ENCODE measurements at regions not wholly inside any gene's neighbourhood (a gene's known extent, or its start where the extent isn't known, plus 50 kb on each side); places are given as distances from the start of the nearest gene placed in this dataset.

DNA sequence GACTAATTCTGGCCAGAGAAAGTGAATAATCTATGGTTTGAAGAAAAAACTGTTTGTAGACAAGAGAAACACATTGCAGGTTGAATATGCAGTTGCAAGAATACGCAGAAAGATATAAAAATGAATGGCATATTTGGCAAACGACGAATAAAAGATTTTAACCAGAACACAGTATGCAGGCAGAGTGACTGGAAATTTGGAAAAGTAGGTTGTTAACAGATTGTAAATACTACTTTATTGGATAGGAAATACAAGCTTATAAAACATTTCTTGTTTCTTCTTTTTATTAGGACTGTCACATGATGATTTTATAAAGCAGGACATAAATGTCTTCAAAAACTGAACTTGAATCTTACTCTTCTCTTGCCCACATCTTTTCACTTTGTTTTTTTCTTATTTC lies 573.3 kb upstream of the PBX1 start:
- TF ChIP-seq, protein P1, sequence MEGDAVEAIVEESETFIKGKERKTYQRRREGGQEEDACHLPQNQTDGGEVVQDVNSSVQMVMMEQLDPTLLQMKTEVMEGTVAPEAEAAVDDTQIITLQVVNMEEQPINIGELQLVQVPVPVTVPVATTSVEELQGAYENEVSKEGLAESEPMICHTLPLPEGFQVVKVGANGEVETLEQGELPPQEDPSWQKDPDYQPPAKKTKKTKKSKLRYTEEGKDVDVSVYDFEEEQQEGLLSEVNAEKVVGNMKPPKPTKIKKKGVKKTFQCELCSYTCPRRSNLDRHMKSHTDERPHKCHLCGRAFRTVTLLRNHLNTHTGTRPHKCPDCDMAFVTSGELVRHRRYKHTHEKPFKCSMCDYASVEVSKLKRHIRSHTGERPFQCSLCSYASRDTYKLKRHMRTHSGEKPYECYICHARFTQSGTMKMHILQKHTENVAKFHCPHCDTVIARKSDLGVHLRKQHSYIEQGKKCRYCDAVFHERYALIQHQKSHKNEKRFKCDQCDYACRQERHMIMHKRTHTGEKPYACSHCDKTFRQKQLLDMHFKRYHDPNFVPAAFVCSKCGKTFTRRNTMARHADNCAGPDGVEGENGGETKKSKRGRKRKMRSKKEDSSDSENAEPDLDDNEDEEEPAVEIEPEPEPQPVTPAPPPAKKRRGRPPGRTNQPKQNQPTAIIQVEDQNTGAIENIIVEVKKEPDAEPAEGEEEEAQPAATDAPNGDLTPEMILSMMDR (IDR thresholded peaks at IDR 0.05), result no peak
- TF ChIP-seq ZFX (IDR thresholded peaks at IDR 0.05; ENCODE audit: borderline replicate concordance), result no peak

Data from 22Rv1 (cell line).